ENCODE measurements at regions not wholly inside any gene's neighbourhood (a gene's known extent, or its start where the extent isn't known, plus 50 kb on each side); places are given as distances from the start of the nearest gene placed in this dataset.

DNA sequence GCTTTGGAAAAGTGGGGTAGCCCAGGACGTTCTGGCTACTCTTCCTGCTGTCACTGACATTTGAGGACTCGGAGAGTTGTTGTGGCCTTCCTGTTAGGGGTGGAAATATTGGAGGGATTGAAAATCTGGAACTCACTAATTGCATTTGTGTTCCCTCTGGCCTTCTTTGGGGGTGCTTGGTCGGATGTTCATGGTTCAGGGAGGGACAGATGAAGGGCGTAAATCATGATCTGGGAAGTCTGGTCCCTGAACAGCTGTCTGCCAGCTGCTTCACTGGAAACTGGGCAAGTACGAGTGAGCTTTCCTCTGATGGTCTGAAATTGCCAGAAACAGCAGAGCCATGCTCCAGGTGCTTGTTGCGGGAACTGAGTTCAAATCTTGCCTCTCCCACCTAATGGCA lies 327.8 kb upstream of the C2CD4B start:
- no peak overlapping the region for H3K4me3 ChIP-seq
- no peak for DNase-seq (ENCODE audit: extremely low spot score in 2 of 2)
- intact Hi-C loops (cut with DNase I): no loop called here
- peaks cover 23% of the 10 kb centered on the region for H3K4me1 ChIP-seq
- H3K27ac ChIP-seq: peak overlapping the region; percentile 51
- TF ChIP-seq POLR2AphosphoS5 (IDR thresholded peaks at IDR 0.05; ENCODE audit: insufficient read depth in 1 of 2, low read depth in 1 of 2) (no peak), POLR2A (IDR thresholded peaks at IDR 0.05) (no peak)
- TF ChIP-seq, protein P1, sequence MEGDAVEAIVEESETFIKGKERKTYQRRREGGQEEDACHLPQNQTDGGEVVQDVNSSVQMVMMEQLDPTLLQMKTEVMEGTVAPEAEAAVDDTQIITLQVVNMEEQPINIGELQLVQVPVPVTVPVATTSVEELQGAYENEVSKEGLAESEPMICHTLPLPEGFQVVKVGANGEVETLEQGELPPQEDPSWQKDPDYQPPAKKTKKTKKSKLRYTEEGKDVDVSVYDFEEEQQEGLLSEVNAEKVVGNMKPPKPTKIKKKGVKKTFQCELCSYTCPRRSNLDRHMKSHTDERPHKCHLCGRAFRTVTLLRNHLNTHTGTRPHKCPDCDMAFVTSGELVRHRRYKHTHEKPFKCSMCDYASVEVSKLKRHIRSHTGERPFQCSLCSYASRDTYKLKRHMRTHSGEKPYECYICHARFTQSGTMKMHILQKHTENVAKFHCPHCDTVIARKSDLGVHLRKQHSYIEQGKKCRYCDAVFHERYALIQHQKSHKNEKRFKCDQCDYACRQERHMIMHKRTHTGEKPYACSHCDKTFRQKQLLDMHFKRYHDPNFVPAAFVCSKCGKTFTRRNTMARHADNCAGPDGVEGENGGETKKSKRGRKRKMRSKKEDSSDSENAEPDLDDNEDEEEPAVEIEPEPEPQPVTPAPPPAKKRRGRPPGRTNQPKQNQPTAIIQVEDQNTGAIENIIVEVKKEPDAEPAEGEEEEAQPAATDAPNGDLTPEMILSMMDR (IDR thresholded peaks at IDR 0.05): no peak
- no peaks in the 10 kb centered on the region for H3K9me3 ChIP-seq
- H3K36me3 ChIP-seq: no peaks in the 10 kb centered on the region
- H3K27me3 ChIP-seq: no peaks in the 10 kb centered on the region

DNA sequence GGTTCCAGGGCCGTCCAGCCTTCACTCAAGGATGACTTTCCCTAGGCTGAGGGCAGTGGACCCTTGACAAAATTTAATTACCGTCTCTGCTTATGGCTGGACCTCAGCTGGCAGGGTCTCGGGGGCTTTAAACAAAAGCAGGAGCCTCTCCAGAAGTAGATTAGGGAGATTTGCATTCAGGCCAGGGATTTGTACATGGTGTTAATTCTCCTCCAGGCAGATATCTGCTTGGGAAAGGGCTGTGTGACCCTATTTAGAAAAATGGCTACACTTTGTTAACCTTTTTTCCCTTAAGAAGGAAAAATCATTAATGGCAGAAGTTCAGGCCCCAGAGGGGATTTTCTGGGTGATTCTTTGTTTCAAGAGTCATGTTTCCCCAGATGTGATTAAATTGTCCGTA lies 329.1 kb upstream of the C2CD4B start:
- peak overlapping the region; percentile 51 for H3K27ac ChIP-seq
- H3K27me3 ChIP-seq: no peaks in the 10 kb centered on the region
- no peaks in the 10 kb centered on the region for H3K9me3 ChIP-seq
- intact Hi-C loops (cut with DNase I): no loop called here
- H3K4me1 ChIP-seq: peaks cover 23% of the 10 kb centered on the region
- H3K36me3 ChIP-seq: no peaks in the 10 kb centered on the region
- no peak overlapping the region for H3K4me3 ChIP-seq
- DNase-seq (ENCODE audit: extremely low spot score in 2 of 2): no peak
- TF ChIP-seq POLR2A (IDR thresholded peaks at IDR 0.05) (no peak), POLR2AphosphoS5 (IDR thresholded peaks at IDR 0.05; ENCODE audit: insufficient read depth in 1 of 2, low read depth in 1 of 2) (no peak)
- TF ChIP-seq, protein P1 (IDR thresholded peaks at IDR 0.05): no peak

DNA sequence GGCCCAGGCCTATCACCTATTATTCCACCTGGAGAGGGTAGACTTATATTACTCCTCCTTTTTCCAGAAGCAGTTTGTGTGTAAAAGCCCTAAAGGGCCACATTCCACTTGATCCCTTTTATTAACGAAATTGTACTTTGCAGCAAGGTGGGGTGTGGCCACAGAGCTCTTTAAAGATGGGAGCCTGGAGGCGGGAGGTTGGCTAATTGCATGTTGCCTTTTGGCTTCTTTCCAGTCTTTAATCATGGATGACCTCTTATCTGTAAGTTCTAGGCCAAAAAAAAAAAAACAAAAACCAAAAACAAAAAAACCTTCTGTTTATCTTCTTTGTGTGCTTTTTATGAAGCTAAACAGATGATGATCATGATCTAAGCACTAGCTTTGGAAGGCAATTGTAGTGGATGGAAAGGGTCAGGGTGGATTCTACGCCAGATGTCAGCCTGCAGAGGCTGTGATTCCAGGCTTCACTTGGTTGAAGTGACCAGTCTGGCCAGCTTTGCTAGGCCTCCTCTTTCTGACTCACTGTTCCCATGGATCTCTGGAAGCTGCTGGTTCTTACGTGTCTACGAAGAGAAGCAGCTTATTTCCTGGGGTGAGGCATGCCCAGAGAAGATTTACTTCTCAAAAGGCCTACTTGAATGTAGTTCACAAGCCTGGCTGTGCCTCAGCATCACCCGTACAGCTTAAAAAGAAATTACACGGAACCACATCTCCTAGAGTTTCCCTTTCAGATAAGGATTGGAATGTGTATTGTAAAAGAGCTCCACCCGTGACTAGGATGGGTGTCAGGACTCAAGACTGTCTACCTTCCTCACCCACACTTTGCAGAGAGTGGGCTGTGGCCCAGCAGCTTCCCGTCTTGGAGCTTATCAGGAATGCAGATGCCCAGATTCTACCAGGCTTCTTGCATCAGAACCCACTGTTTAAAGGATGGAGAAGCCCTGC lies 330.9 kb upstream of the C2CD4B start:
- peaks cover 23% of the 10 kb centered on the region for H3K4me1 ChIP-seq
- no peaks in the 10 kb centered on the region for H3K9me3 ChIP-seq
- H3K27me3 ChIP-seq: no peaks in the 10 kb centered on the region
- intact Hi-C loops (cut with DNase I): no loop called here
- DNase-seq (ENCODE audit: extremely low spot score in 2 of 2): peak in 1 of 2 donors; percentile 94
- TF ChIP-seq POLR2AphosphoS5 (IDR thresholded peaks at IDR 0.05; ENCODE audit: insufficient read depth in 1 of 2, low read depth in 1 of 2) (peak in 1 of 2 donors; percentile 78), POLR2A (IDR thresholded peaks at IDR 0.05) (no peak)
- TF ChIP-seq, protein P1 (IDR thresholded peaks at IDR 0.05): no peak
- H3K4me3 ChIP-seq: no peak overlapping the region
- H3K36me3 ChIP-seq: no peaks in the 10 kb centered on the region
- H3K27ac ChIP-seq: peak overlapping the region; percentile 62

DNA sequence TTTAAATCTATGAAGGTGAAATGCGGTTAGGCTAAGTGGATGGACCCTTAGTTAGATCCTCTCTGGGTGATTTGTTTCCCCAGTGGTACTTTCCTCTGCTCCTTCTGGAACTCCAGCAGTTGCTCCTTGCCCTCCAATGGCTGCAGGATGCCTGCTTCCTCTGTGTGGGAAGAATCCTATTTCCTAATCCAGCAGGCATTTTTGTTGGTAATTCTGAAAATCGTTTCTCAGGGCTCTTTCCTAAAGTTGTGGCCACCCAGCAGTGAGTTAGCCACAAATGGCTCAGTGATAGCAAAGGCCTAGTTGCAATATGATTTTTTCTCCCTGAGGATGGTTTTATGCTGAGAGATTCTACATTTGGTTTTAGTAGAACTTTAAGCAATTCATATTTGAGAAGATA lies 332.3 kb upstream of the C2CD4B start:
- Histone ChIP-seq H3K4me3 (no peak overlapping the region), H3K27ac (peak overlapping the region; percentile 62), H3K27me3 (no peaks in the 10 kb centered on the region), H3K36me3 (no peaks in the 10 kb centered on the region), H3K9me3 (no peaks in the 10 kb centered on the region), H3K4me1 (peaks cover 23% of the 10 kb centered on the region)
- DNase-seq (ENCODE audit: extremely low spot score in 2 of 2): no peak
- intact Hi-C loops (cut with DNase I): no loop called here
- TF ChIP-seq, protein P1 (IDR thresholded peaks at IDR 0.05): no peak
- no peak for TF ChIP-seq POLR2A (IDR thresholded peaks at IDR 0.05)
- no peak for TF ChIP-seq POLR2AphosphoS5 (IDR thresholded peaks at IDR 0.05; ENCODE audit: insufficient read depth in 1 of 2, low read depth in 1 of 2)

DNA sequence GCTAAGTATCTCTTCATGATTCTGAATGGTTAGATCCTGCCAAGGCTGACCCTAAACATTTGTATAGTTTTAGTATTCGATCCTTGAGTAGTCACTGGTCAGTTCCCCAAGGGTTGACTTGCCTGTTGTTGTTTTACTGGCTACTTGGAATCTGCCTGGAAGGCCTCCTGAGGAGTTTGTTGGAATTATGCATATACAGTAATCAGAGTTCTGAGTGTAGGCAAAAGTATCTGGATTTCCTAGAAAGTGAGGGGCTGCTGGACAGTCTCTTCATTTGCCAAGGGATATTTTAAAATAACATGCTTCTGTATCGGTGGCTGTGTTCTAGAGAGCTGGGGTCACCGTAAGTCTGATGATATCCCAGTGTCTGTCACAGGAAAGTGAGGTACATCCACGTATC lies 333.2 kb upstream of the C2CD4B start:
- Histone ChIP-seq H3K9me3 (no peaks in the 10 kb centered on the region), H3K36me3 (no peaks in the 10 kb centered on the region), H3K4me3 (no peak overlapping the region), H3K27me3 (no peaks in the 10 kb centered on the region), H3K4me1 (peaks cover 31% of the 10 kb centered on the region), H3K27ac (peak overlapping the region; percentile 62)
- no peak for TF ChIP-seq POLR2AphosphoS5 (IDR thresholded peaks at IDR 0.05; ENCODE audit: insufficient read depth in 1 of 2, low read depth in 1 of 2)
- TF ChIP-seq, protein P1 (IDR thresholded peaks at IDR 0.05): no peak
- no peak for TF ChIP-seq POLR2A (IDR thresholded peaks at IDR 0.05)
- intact Hi-C loops (cut with DNase I): no loop called here
- no peak for DNase-seq (ENCODE audit: extremely low spot score in 2 of 2)
